Embryonic facial prominence (tissue), 1 donor: ENCODE measurements at regions not wholly inside any gene's neighbourhood (a gene's known extent, or its start where the extent isn't known, plus 50 kb on each side); places are given as distances from the start of the nearest gene placed in this dataset.
"Not testable (repeated sequence)": the region's sequence is repeated elsewhere in the genome, so short reads cannot be mapped to it uniquely, and the experiment has no call there.

Experiments used
- DNase-seq: peaks from one replicate; pipeline ENCODE4 v3.0.0-alpha.2; 2016; ENCODE audit errors: extremely low spot score

GRCh38 chr16:50497592-50497991 lies 50.6 kb upstream of the NKD1 start:
- DNase-seq = no peak

DNA sequence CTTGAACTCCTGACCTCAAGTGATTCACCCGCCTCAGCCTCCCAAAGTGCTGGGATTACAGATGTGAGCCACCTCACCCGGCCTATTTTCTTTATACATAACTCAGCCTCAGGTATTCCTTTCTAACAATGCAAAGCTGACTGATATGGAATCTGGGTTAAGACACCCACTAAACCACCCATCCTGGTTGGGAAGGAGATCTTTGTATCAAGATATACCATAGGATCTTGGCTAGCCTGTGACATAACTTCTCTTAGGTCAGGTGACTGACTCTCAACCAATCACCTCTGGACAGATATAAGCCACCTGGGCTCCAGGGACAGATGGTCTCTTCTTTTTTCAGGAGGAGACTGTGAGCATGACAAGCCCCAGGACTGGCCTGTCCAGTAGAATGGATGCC lies 51.2 kb upstream of the NKD1 start:
- DNase-seq = no peak

DNA sequence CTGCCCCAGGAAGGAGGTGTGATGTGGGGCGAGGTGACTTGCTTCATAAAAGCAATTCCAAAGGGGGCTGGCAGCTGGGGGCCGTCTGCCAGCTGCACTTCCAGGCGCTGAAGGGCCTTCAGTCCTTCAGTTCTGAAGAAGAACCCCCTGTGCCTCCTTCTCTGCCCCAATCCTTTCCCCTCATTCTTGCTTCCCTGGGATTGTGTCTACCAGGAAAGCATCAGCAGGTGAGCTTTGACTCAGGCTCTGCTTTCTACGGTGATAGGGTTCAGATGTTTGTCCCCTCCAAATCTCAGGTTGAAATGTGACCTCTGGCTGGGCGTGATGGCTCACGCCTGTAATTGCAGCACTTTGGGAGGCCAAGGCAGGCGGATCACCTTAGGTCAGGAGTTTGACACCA lies 52.5 kb upstream of the NKD1 start:
- DNase-seq = no peak

DNA sequence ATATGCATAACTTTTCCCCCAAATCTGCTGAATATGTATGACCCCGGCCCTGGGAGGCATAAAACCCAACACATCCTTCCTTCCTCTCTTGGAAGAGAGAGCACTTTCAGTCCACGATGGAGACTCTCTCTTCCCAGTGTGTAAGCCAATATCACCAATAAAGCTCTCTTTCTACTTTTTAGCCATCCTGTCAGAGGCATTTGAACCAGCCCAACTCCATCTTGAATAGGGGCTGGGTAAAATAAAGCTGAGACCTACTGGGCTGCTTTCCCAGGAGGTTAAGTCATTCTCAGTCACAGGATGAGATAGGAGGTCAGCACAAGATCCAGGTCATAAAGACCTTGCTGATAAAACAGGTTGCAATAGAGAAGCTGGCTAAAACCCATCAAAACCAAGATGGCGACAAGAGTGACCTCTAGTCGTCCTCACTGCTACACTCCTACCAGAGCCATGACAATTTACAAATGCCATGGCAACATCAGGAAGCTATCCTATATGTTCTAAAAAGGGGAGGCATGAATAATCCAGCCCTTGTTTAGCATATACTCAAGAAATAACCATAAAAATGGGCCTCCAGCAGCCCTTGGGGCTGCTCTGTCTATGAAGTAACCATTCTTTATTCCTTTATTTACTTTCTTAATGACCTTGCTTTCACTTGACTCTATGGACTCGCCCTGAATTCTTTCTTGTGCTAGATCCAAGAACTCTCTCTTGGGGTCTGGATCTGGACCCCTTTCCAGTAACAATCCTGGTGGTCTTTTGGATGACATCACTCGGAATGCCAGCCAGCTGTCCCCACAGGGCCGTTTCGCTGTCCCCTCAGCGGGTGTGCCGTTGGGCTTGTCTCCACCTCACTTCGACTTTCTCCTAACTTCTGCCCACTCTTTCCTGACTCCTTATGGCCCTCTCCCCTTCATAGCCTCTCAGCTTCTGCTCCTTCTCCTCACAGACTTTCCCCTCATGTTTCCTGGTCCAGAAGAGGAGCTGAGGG lies 53.4 kb upstream of the NKD1 start:
- DNase-seq = no peak

- no peak for DNase-seq
Measured at GRCh38 chr16:50491516-50491915, 56.7 kb upstream of the NKD1 start.

DNA sequence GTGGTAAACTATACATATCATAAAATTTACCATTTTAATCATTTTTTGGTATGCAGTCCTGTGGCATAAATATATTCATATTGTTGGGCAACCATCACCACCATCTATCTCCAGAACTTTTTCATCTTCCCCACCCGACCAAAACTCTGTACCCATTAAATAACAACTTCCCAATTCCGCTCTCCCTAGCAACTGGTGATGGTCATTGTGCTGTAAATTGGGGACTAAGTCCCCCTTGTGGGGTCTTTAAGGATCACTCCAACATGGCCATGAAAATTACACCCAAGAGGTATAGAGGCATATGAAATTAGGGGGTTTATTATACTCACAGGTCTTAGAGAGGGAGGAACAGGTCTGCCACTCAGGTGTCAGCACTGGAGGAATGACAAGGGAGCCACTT lies 57.4 kb upstream of the NKD1 start:
- DNase-seq = no peak

DNA sequence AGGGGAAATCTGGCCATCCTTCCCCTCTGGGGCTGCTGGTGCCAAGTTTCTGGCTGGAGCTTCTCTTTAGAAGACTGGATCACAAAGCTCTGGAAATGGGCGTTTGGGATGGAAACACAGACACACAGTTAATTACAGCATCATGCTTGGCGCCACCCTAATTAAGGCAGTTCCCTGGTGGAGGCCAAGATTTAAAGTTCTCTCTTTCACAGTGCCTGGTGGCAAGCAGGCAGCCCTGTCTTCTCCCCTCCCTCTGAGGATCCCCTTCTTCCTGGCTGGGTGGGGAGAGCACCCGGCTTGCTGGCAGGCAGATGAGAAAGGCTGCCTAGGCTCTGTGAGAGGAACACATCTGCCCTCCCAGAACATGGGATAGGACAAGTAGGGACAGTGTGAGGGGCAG lies 59.0 kb upstream of the NKD1 start:
- no peak for DNase-seq

DNA sequence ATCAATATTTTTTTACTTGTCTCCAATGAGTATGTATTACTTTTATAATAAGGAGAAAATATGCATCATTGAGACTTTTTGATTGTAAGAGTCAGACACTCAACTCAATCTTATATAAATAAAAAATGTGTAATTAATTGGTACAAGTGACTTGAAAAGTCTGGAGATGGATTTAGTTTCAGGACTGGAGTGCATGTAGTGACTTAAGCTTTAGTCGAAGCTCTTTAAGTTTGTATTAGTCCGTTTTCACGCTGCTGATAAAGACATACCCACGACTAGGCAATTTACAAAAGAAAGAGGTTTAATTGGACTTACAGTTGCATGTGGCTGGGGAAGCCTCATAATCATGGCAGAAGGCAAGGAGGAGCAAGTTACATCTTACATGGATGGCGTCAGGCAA lies 60.7 kb upstream of the NKD1 start:
- no peak for DNase-seq

GRCh38 chr16:50486162-50486561 lies 62.0 kb upstream of the NKD1 start:
- not testable (repeated sequence) for DNase-seq

DNA sequence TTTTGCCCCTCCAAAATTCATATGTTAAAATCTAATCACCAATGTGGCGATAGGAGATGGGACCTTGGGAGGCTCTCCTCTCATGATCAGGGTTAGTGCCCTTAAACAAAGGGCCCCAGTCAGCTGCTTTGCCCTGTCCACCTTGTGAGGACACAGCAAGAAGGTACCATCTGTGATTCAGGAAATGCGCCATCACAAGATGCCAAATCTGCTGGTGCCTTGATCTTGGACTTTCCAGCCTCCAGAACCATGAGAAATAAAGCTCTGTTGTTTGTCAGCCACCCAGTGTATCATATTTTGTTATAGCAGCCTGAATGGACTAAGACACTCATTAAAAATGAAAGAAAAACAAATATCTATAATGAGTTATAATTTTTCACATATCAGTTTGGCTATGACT lies 63.0 kb upstream of the NKD1 start:
- no peak for DNase-seq

DNA sequence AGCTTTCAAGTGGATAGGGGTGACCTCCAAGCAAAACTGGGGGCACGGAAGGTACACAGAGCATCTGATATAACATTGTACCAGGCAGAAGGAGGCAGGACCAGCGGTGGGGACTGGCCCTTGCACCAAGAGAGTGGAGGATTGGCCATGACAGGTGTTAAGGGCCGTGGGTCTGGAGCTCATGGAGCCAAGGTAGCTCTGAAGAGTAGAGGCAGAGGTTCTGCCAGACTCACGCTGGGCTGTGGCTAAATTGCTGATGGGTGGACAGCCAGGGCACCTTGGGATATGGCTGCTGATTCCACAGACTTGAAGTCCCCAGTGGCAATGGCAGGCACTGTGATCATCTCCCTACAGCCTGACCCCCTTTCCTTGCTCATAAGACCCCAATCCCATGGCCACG lies 65.9 kb upstream of the NKD1 start:
- DNase-seq = no peak

DNA sequence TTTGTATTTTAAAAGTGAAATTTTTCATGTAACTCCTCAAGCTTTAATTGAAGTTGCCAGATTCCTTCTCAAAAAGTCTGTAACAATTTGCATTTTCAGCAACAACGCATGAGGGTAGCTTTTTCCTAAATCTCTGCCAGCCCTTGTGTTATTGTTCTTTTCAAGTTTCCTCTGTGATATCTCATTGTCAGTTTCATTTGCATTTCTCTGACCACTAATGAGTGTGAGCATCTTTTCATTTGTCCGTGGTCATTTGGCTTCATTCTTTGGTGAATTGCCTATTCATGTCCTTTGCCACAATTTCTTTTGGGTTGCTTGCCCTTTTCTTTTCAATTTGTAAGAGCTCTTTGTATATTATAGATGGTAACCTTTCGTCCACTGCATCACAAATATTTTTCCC lies 68.0 kb upstream of the NKD1 start:
- DNase-seq = no peak

GRCh38 chr16:50479771-50480170 lies 68.4 kb upstream of the NKD1 start:
- no peak for DNase-seq

- no peak for DNase-seq
Measured at GRCh38 chr16:50478773-50479149, 69.4 kb upstream of the NKD1 start.

GRCh38 chr16:50478075-50478772 lies 70.0 kb upstream of the NKD1 start:
- DNase-seq = no peak

DNA sequence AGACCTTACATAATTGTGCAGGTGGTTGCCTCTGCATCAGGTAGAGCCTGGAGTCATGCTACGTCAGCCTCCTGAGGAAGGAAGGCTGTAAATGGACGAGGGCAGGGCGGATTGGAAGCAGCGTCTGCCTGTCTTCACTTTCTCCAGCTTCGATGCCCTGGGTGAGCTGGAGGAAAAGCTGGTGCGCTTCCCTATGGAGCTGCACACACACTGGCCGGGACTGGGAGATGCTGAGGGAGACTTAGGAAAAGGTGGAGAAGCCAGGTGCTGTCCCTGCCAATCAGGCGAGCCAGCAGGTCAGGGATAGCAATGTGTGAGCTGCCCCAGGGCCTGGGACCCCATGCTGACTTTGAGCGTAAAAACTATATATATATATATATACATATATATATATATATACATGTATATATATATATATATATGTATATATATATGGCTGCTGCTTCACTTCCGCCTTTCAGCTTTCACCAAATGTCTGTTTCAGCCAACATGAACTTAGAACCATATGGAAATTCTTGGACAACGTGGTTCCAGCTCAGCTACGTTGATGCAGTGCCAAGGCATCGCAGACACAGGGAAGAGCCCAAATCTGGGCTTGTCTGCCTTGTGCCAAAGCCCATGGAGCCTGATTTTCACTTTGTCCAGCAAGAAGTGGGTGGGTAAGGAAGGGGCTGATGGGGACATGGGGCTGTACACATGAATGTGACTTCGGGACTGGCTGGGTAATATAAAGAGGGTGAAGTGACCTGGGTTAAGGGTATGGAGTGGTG lies 71.5 kb upstream of the NKD1 start:
- no peak for DNase-seq

DNA sequence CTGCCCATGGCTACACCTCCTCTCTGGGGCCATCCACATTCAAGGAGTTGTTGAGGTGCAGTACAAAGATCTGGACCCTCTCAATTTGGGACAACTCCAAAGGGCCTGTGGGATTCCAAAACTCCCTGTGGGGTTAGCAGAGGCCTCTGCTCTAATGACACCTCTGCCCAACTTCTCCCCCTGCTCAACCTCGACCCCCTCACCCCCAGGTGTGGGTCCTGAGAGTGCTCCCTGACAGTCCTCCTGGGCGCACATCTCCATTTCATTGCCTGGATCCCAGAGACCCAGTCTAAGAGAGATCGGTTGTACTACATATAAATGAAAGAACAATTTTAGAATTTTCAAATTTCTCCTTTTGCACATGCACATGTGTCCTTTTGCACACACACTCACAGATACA lies 73.0 kb upstream of the NKD1 start:
- DNase-seq = no peak

- DNase-seq = no peak
Measured at GRCh38 chr16:50474138-50474537, 74.1 kb upstream of the NKD1 start.

- no peak for DNase-seq
Measured at GRCh38 chr16:50473356-50473945, 74.7 kb upstream of the NKD1 start.

DNA sequence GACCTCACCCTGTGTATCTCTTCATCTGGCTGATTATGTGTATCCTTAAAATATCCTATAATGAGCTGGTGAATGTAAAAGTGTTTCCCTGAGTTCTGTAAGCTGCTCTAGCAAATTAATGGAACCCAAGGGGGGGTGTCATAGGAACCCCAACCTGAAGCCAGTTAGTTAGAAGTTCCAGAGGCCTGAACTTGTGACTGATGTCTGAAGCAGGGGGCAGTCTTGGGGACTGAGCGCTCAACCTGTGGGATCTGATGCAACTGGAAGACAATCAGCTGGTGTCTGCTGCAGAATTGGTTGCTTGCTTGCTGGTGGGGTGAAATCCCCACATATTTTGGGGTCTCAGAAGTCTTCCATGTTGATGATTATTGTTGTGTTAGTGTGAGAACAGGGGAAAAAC lies 75.7 kb upstream of the NKD1 start:
- DNase-seq = no peak

DNA sequence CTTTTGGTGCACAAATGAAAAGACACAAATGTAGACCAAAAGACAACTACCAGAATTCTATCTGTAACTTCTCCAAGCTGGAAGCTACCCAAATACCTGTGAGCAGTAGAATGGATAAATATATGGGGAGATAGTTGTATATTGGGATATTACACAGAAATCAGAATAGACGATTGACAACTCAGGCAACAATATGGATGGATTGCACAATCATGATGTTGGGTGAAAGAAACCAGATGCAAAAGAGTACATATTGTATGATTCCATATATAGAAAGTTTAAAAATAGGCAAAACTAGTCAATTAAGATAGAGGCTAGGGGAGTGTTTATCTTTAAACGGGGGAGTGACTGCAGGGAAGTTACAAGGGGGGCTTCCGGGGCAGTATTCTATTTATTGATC lies 77.5 kb upstream of the NKD1 start:
- DNase-seq = no peak

GRCh38 chr16:50469744-50470321 lies 78.4 kb upstream of the NKD1 start:
- DNase-seq = no peak
